Epithelial cell of proximal tubule (primary cell): ENCODE measurements at regions not wholly inside any gene's neighbourhood (a gene's known extent, or its start where the extent isn't known, plus 50 kb on each side); places are given as distances from the start of the nearest gene placed in this dataset.

Experiments
- DNase-seq: peaks from one replicate; pipeline ENCODE4 v3.0.0-alpha.2; 2011; ENCODE audit warnings: low read depth
- H3K4me3 ChIP-seq: 2 replicates; pipeline ENCODE4 v1.5.1; 2011; ENCODE audit warnings: low read depth, mild to moderate bottlenecking, low read length
- CTCF ChIP-seq: conservative IDR thresholded peaks from 2 replicates; pipeline ENCODE4 v1.5.1; 2012; ENCODE audit warnings: low read depth, mild to moderate bottlenecking, low read length

- no peak for TF ChIP-seq CTCF
- no peak overlapping the region for H3K4me3 ChIP-seq
- DNase-seq = no peak
These were observed 53.6 kb upstream of the DDX18 start for GRCh38 chr2:117760916-117761315.

GRCh38 chr2:117762454-117762853, 52.0 kb upstream of the DDX18 start:
- no peak for DNase-seq
- no peak overlapping the region for H3K4me3 ChIP-seq
- no peak for TF ChIP-seq CTCF

- no peak for TF ChIP-seq CTCF
- H3K4me3 ChIP-seq = no peak overlapping the region
- peak; percentile 42 for DNase-seq
These were observed 50.7 kb upstream of the DDX18 start for GRCh38 chr2:117763804-117764203.
